ENCODE measurements at regions not wholly inside any gene's neighbourhood (a gene's known extent, or its start where the extent isn't known, plus 50 kb on each side); places are given as distances from the start of the nearest gene placed in this dataset.

DNA sequence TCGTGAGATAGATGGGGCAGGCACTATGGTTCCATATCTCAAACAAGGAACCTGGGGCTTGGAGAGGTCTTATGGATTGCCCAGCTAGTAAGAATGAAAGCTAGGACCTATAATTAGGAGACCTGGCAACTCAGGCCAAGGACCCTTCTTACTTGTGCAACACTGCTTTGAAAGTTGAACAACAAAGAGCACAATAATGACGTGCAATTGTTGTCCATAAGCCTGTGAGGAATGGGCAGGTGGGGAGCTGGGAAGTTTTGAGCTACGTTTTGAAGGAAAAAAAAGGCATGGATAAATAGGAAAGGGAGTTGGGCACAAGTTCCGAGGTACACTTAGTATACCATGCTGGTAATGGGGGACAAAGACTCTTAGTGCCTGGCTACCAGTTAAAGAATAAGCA lies 104.3 kb downstream of the HS3ST3B1 start:
- TF ChIP-seq POLR2A (IDR thresholded peaks at IDR 0.05; ENCODE audit: borderline replicate concordance, extremely low read depth, insufficient read depth, insufficient read length) (no peak), RAD21 (IDR thresholded peaks at IDR 0.05; ENCODE audit: low read depth) (no peak), YY1 (IDR thresholded peaks at IDR 0.05; ENCODE audit: extremely low read depth, insufficient replicate concordance, low read depth, low read length) (no peak), FOSL1 (IDR thresholded peaks at IDR 0.05; ENCODE audit: low read depth) (no peak), REST (IDR thresholded peaks at IDR 0.05; ENCODE audit: low read depth) (no peak), TCF7L2 (IDR thresholded peaks at IDR 0.05; ENCODE audit: borderline replicate concordance, extremely low read depth, insufficient read depth, insufficient read length) (no peak), POLR2AphosphoS5 (IDR thresholded peaks at IDR 0.05; ENCODE audit: low read depth, low read length) (no peak), ZNF274 (IDR thresholded peaks at IDR 0.05; ENCODE audit: low read depth, low read length) (no peak), EZH2 (IDR thresholded peaks at IDR 0.05) (no peak), JUND (IDR thresholded peaks at IDR 0.05) (no peak)
- TF ChIP-seq, protein P1, sequence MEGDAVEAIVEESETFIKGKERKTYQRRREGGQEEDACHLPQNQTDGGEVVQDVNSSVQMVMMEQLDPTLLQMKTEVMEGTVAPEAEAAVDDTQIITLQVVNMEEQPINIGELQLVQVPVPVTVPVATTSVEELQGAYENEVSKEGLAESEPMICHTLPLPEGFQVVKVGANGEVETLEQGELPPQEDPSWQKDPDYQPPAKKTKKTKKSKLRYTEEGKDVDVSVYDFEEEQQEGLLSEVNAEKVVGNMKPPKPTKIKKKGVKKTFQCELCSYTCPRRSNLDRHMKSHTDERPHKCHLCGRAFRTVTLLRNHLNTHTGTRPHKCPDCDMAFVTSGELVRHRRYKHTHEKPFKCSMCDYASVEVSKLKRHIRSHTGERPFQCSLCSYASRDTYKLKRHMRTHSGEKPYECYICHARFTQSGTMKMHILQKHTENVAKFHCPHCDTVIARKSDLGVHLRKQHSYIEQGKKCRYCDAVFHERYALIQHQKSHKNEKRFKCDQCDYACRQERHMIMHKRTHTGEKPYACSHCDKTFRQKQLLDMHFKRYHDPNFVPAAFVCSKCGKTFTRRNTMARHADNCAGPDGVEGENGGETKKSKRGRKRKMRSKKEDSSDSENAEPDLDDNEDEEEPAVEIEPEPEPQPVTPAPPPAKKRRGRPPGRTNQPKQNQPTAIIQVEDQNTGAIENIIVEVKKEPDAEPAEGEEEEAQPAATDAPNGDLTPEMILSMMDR (IDR thresholded peaks at IDR 0.05 in 2 of 3, conservative IDR thresholded peaks at IDR 0.05 in 1 of 3; ENCODE audit: borderline replicate concordance in 1 of 3, insufficient read depth in 1 of 3, low read depth in 2 of 3, low read length in 2 of 3) = no peak
